ENCODE measurements at regions not wholly inside any gene's neighbourhood (a gene's known extent, or its start where the extent isn't known, plus 50 kb on each side); places are given as distances from the start of the nearest gene placed in this dataset.

- H4K20me1 ChIP-seq (ENCODE audit: control insufficient read depth, extremely low read depth, insufficient read depth, low read length): no peaks in the 10 kb centered on the region
Observed at GRCh38 chr5:152864991-152865390, 459.9 kb upstream of the NMUR2 start.

GRCh38 chr5:152869971-152870370 lies 464.9 kb upstream of the NMUR2 start:
- no peak overlapping the region for H3K9ac ChIP-seq (ENCODE audit: control insufficient read depth, extremely low read depth, insufficient read depth, low read length)
- DNase-seq (ENCODE audit: low read depth, low spot score) (no peak), FAIRE-seq (no peak)
- no peak overlapping the region for H3K4me3 ChIP-seq (ENCODE audit: control insufficient read depth in 2 of 3, extremely low read depth in 1 of 3, insufficient read depth in 2 of 3, low read depth in 1 of 3, low read length in 3 of 3)
- no peak overlapping the region for H3K27ac ChIP-seq (ENCODE audit: control insufficient read depth, insufficient read depth, low read length)
- H3K9me1 ChIP-seq (ENCODE audit: control insufficient read depth, extremely low read depth, insufficient read depth, low read length): no peaks in the 10 kb centered on the region
- H3K79me2 ChIP-seq (ENCODE audit: control insufficient read depth, insufficient read depth, low read length): no peaks in the 10 kb centered on the region
- no peaks in the 10 kb centered on the region for H3K9me3 ChIP-seq (ENCODE audit: control insufficient read depth, low read depth, low read length)
- H2AFZ ChIP-seq (ENCODE audit: control insufficient read depth, low read length): no peak overlapping the region
- H4K20me1 ChIP-seq (ENCODE audit: control insufficient read depth, extremely low read depth, insufficient read depth, low read length): no peaks in the 10 kb centered on the region
- no peaks in the 10 kb centered on the region for H3K27me3 ChIP-seq (ENCODE audit: control insufficient read depth, extremely low read depth, insufficient read depth, low read length)
- no peaks in the 10 kb centered on the region for H3K4me1 ChIP-seq (ENCODE audit: control insufficient read depth, extremely low read depth, insufficient read depth, low read length)
- H3K36me3 ChIP-seq (ENCODE audit: control insufficient read depth in 2 of 2, extremely low read depth in 1 of 2, insufficient read depth in 2 of 2, low read length in 2 of 2): no peaks in the 10 kb centered on the region
- dilution Hi-C loops (cut with MboI; ENCODE audit: extremely low pct_ligation_motif_present, low sequenced_read_pairs): no loop called here
- TF ChIP-seq CTCF (optimal IDR thresholded peaks at IDR 0.05 in 1 of 3, IDR thresholded peaks at IDR 0.05 in 1 of 3, conservative IDR thresholded peaks at IDR 0.05 in 1 of 3; ENCODE audit: extremely low read depth in 1 of 3, insufficient read depth in 2 of 3, low read length in 3 of 3) (no peak), EZH2 (IDR thresholded peaks at IDR 0.05; ENCODE audit: low read length) (no peak)
- no peak overlapping the region for H3K4me2 ChIP-seq (ENCODE audit: control insufficient read depth, extremely low read depth, insufficient read depth, low read depth, low read length)

More at GRCh38 chr5:152864991-152865390, 459.9 kb upstream of the NMUR2 start:
- Histone ChIP-seq H3K4me1 (ENCODE audit: control insufficient read depth, extremely low read depth, insufficient read depth, low read length) (no peaks in the 10 kb centered on the region), H3K9me3 (ENCODE audit: control insufficient read depth, low read depth, low read length) (no peaks in the 10 kb centered on the region), H3K9me1 (ENCODE audit: control insufficient read depth, extremely low read depth, insufficient read depth, low read length) (no peaks in the 10 kb centered on the region), H3K27me3 (ENCODE audit: control insufficient read depth, extremely low read depth, insufficient read depth, low read length) (no peaks in the 10 kb centered on the region), H3K27ac (ENCODE audit: control insufficient read depth, insufficient read depth, low read length) (no peak overlapping the region), H3K4me3 (ENCODE audit: control insufficient read depth in 2 of 3, extremely low read depth in 1 of 3, insufficient read depth in 2 of 3, low read depth in 1 of 3, low read length in 3 of 3) (no peak overlapping the region), H3K36me3 (ENCODE audit: control insufficient read depth in 2 of 2, extremely low read depth in 1 of 2, insufficient read depth in 2 of 2, low read length in 2 of 2) (no peaks in the 10 kb centered on the region), H3K9ac (ENCODE audit: control insufficient read depth, extremely low read depth, insufficient read depth, low read length) (no peak overlapping the region), H3K4me2 (ENCODE audit: control insufficient read depth, extremely low read depth, insufficient read depth, low read depth, low read length) (no peak overlapping the region), H3K79me2 (ENCODE audit: control insufficient read depth, insufficient read depth, low read length) (no peaks in the 10 kb centered on the region), H2AFZ (ENCODE audit: control insufficient read depth, low read length) (no peak overlapping the region)
- DNase-seq (ENCODE audit: low read depth, low spot score): no peak
- dilution Hi-C loops (cut with MboI; ENCODE audit: extremely low pct_ligation_motif_present, low sequenced_read_pairs): no loop called here
- no peak for FAIRE-seq
- TF ChIP-seq EZH2 (IDR thresholded peaks at IDR 0.05; ENCODE audit: low read length): no peak
- no peak for TF ChIP-seq CTCF (optimal IDR thresholded peaks at IDR 0.05 in 1 of 3, IDR thresholded peaks at IDR 0.05 in 1 of 3, conservative IDR thresholded peaks at IDR 0.05 in 1 of 3; ENCODE audit: extremely low read depth in 1 of 3, insufficient read depth in 2 of 3, low read length in 3 of 3)
